ENCODE measurements at regions not wholly inside any gene's neighbourhood (a gene's known extent, or its start where the extent isn't known, plus 50 kb on each side); places are given as distances from the start of the nearest gene placed in this dataset.

DNA sequence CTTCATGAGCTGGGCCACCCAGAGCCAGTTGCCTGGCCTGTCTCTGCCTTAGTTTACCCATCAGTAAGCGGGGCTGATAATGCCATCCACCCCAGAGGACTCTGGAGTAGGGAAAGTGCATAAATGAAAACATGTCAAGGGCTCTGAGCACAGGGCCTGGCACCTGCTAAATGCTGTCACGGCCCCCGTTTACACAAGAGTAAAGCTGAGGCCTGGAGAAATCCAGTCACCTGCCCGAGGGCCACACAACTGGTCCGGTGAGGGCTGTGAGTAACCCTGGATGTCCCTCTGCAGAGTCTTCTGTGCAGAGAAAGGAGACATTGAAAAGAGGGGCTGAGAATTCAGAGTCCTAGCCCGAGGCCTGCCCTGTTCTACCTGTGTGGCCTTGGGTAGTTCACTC, 110.6 kb upstream of the ANO1 start:
- peaks cover 14 to 66% of the 10 kb centered on the region in 2 experiments; a peak in 4 of 5 replicates for H3K27me3 ChIP-seq (ENCODE audit: control insufficient read depth in 1 of 2, insufficient read depth in 2 of 2, low read length in 2 of 2)
- ChIA-PET POLR2A (no interaction called here), CTCF (ENCODE audit: low intra/inter-chr PET ratio, low total read pairs) (no interaction called here)
- no peaks in the 10 kb centered on the region for H3K36me3 ChIP-seq (replicated peaks in 1 of 2; ENCODE audit: control insufficient read depth in 1 of 2, insufficient read depth in 2 of 2, low read length in 2 of 2)
- no peak overlapping the region for H3K4me2 ChIP-seq (ENCODE audit: low read depth, low read length)
- H2AFZ ChIP-seq (ENCODE audit: low read length) = no peak overlapping the region
- 37% methylated on average over 5 of the region's 6 CpGs for WGBS (ENCODE audit: low lambda C conversion rate)
- H3K9me3 ChIP-seq (ENCODE audit: low read length) = no peaks in the 10 kb centered on the region
- no TSS peak for BruUV-seq (replicated peaks)
- H3K4me3 ChIP-seq (replicated peaks in 1 of 3; ENCODE audit: insufficient read depth in 1 of 3, low read depth in 2 of 3, low read length in 3 of 3) = no peak overlapping the region
- H3K9ac ChIP-seq (ENCODE audit: insufficient read depth, low read depth, low read length) = no peak overlapping the region
- peaks cover 35% of the 10 kb centered on the region for H3K4me1 ChIP-seq (ENCODE audit: insufficient read depth, low read length)
- DNase-seq (ENCODE audit: low spot score) (no peak), ATAC-seq (no peak), FAIRE-seq (no peak)
- no peak overlapping the region for H3K27ac ChIP-seq (ENCODE audit: extremely low read length, insufficient read depth, low read length)
- intact Hi-C loops (cut with micrococcal nuclease; ENCODE audit: unreplicated experiment) = no loop called here
- H4K20me1 ChIP-seq (ENCODE audit: insufficient read depth, low read length) = peaks cover 7% of the 10 kb centered on the region; the same call in 1 of the 2 replicates
- H3K79me2 ChIP-seq (ENCODE audit: insufficient read depth, low read length) = no peaks in the 10 kb centered on the region
- TF ChIP-seq RAD51 (IDR thresholded peaks at IDR 0.05; ENCODE audit: borderline replicate concordance) = no peak
- TF ChIP-seq, protein P1, sequence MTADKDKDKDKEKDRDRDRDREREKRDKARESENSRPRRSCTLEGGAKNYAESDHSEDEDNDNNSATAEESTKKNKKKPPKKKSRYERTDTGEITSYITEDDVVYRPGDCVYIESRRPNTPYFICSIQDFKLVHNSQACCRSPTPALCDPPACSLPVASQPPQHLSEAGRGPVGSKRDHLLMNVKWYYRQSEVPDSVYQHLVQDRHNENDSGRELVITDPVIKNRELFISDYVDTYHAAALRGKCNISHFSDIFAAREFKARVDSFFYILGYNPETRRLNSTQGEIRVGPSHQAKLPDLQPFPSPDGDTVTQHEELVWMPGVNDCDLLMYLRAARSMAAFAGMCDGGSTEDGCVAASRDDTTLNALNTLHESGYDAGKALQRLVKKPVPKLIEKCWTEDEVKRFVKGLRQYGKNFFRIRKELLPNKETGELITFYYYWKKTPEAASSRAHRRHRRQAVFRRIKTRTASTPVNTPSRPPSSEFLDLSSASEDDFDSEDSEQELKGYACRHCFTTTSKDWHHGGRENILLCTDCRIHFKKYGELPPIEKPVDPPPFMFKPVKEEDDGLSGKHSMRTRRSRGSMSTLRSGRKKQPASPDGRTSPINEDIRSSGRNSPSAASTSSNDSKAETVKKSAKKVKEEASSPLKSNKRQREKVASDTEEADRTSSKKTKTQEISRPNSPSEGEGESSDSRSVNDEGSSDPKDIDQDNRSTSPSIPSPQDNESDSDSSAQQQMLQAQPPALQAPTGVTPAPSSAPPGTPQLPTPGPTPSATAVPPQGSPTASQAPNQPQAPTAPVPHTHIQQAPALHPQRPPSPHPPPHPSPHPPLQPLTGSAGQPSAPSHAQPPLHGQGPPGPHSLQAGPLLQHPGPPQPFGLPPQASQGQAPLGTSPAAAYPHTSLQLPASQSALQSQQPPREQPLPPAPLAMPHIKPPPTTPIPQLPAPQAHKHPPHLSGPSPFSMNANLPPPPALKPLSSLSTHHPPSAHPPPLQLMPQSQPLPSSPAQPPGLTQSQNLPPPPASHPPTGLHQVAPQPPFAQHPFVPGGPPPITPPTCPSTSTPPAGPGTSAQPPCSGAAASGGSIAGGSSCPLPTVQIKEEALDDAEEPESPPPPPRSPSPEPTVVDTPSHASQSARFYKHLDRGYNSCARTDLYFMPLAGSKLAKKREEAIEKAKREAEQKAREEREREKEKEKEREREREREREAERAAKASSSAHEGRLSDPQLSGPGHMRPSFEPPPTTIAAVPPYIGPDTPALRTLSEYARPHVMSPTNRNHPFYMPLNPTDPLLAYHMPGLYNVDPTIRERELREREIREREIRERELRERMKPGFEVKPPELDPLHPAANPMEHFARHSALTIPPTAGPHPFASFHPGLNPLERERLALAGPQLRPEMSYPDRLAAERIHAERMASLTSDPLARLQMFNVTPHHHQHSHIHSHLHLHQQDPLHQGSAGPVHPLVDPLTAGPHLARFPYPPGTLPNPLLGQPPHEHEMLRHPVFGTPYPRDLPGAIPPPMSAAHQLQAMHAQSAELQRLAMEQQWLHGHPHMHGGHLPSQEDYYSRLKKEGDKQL (CRISPR knock-in tag; IDR thresholded peaks at IDR 0.05; ENCODE audit: low read depth) = no peak
- no peak for TF ChIP-seq TBL1XR1 (IDR thresholded peaks at IDR 0.05; ENCODE audit: borderline replicate concordance, low read length, partially characterized antibody)
- no peak for TF ChIP-seq ATF7 (IDR thresholded peaks at IDR 0.05)
- TF ChIP-seq ATF7 (CRISPR knock-in tag; IDR thresholded peaks at IDR 0.05) = no peak
- TF ChIP-seq MEIS1 (CRISPR knock-in tag; IDR thresholded peaks at IDR 0.05; ENCODE audit: borderline replicate concordance) = no peak
- in situ Hi-C loops (cut with HindIII; ENCODE audit: extremely low pct_ligation_motif_present, low pct_unique_long_range_greater_than_20kb) = no loop called here

All from HepG2 (cell line).